ENCODE measurements at regions not wholly inside any gene's neighbourhood (a gene's known extent, or its start where the extent isn't known, plus 50 kb on each side); places are given as distances from the start of the nearest gene placed in this dataset.

GRCh38 chr2:217193431-217194340 lies 333.8 kb upstream of the TNP1 start:
- no peak for DNase-seq (ENCODE audit: low read depth)

- no peak for DNase-seq (ENCODE audit: low read depth)
These were observed 332.5 kb upstream of the TNP1 start for GRCh38 chr2:217192366-217192765.

GRCh38 chr2:217189747-217190146 lies 329.9 kb upstream of the TNP1 start:
- no peak for DNase-seq (ENCODE audit: low read depth)

GRCh38 chr2:217189131-217189530 lies 329.3 kb upstream of the TNP1 start:
- DNase-seq (ENCODE audit: low read depth), result no peak

- DNase-seq (ENCODE audit: low read depth), result no peak
These were observed 326.9 kb upstream of the TNP1 start for GRCh38 chr2:217186668-217187159.

- DNase-seq (ENCODE audit: low read depth), result no peak
These were observed 326.3 kb upstream of the TNP1 start for GRCh38 chr2:217186152-217186551.

GRCh38 chr2:217185265-217185995 lies 325.6 kb upstream of the TNP1 start:
- no peak for DNase-seq (ENCODE audit: low read depth)

GRCh38 chr2:217184242-217184641 lies 324.4 kb upstream of the TNP1 start:
- DNase-seq (ENCODE audit: low read depth), result no peak

GRCh38 chr2:217183471-217183870 lies 323.6 kb upstream of the TNP1 start:
- no peak for DNase-seq (ENCODE audit: low read depth)

- no peak for DNase-seq (ENCODE audit: low read depth)
These were observed 323.1 kb upstream of the TNP1 start for GRCh38 chr2:217182926-217183325.

GRCh38 chr2:217181512-217181911 lies 321.6 kb upstream of the TNP1 start:
- DNase-seq (ENCODE audit: low read depth), result no peak

- DNase-seq (ENCODE audit: low read depth), result no peak
These were observed 320.0 kb upstream of the TNP1 start for GRCh38 chr2:217179854-217180253.

GRCh38 chr2:217178341-217178740 lies 318.5 kb upstream of the TNP1 start:
- DNase-seq (ENCODE audit: low read depth), result no peak

GRCh38 chr2:217177720-217178119 lies 317.9 kb upstream of the TNP1 start:
- DNase-seq (ENCODE audit: low read depth), result no peak

- no peak for DNase-seq (ENCODE audit: low read depth)
These were observed 312.0 kb upstream of the TNP1 start for GRCh38 chr2:217171874-217172273.

GRCh38 chr2:217168496-217168895 lies 308.6 kb upstream of the TNP1 start:
- no peak for DNase-seq (ENCODE audit: low read depth)

- no peak for DNase-seq (ENCODE audit: low read depth)
These were observed 307.7 kb upstream of the TNP1 start for GRCh38 chr2:217167531-217167930.

- no peak for DNase-seq (ENCODE audit: low read depth)
These were observed 306.5 kb upstream of the TNP1 start for GRCh38 chr2:217166241-217166850.

- no peak for DNase-seq (ENCODE audit: low read depth)
These were observed 305.7 kb upstream of the TNP1 start for GRCh38 chr2:217165547-217165946.

- no peak for DNase-seq (ENCODE audit: low read depth)
These were observed 304.1 kb upstream of the TNP1 start for GRCh38 chr2:217163987-217164386.

GRCh38 chr2:217162533-217162932 lies 302.7 kb upstream of the TNP1 start:
- peak; percentile 15 for DNase-seq (ENCODE audit: low read depth)
